GM21381 (cell line): ENCODE measurements at regions not wholly inside any gene's neighbourhood (a gene's known extent, or its start where the extent isn't known, plus 50 kb on each side); places are given as distances from the start of the nearest gene placed in this dataset.

Experiments
- ATAC-seq: cut with Tn5 transposase; IDR thresholded peaks from one replicate; pipeline ENCODE4 v1.9.1; 2021; ENCODE audit warnings: mild to moderate bottlenecking, moderate library complexity; ENCODE audit not compliant: unreplicated experiment

DNA sequence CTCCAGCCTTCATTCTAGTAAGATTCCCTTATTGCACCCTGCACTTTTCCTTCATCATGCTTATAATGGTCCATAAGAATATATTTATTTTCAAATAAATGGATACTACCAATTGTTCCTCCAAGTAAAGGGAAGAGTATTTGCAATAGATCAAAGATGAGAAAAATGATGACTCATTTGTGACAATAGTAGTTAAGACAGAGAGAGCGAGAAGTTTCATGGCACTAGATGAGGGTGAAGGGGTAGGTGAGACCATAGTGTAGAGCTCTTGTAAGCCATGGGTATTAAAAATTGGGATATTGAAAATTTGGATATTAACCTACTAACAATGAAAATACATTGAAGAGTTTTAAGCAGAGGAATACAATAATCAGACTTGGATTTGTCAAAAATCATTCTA, 404.6 kb downstream of the EFNA5 start:
- ATAC-seq: no peak

DNA sequence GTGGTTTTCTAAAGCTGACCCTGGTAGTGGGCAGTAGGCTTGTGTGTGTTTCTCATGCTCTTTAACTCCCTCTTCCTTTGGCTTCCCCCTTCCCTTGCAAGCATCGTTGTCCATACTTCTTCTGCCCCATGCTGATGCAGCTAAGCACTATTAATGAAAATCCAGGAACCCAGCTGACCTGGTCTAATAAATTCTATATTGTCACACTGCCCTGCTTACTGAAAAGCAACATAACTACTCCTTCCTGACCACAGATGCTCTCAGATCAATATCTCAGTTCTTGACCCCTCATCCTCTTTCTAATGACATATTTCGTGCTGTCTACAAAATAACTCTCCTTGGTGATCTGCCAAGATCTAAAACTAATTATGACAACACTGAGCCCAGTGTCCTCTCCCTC, 405.5 kb downstream of the EFNA5 start:
- no peak for ATAC-seq

GRCh38 chr5:107263387-107264018, 407.2 kb downstream of the EFNA5 start:
- ATAC-seq: peak; percentile 84

DNA sequence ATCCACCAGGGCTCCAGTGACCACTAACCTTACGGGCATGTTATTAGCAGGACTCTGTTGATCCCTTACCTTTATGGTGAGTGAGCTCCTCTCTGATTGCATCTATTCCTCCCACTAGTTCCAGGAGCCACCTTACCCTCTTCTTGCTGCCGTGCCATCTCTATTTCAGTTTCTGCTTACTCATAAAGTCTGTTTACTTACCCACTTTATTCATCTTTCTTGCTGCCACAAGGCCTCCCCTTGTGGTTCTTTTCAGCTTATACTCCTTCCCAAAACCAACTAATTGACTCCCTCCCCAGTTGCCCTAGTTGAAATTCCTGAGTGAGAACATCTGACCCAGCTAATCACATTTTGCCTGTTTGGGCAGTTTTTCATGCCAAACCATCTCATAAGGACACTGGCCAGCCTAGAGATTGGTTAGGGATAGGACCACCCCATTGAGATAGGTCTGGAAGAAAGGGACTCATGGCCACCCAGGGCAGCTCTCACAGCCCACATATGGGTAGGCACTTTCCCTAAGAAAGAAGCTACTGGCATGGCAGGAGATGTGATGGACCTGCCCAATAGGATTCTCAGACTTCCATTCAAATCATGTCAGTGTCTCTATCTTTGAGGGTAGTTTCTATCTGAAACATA, 412.7 kb downstream of the EFNA5 start:
- peak; percentile 79 for ATAC-seq

DNA sequence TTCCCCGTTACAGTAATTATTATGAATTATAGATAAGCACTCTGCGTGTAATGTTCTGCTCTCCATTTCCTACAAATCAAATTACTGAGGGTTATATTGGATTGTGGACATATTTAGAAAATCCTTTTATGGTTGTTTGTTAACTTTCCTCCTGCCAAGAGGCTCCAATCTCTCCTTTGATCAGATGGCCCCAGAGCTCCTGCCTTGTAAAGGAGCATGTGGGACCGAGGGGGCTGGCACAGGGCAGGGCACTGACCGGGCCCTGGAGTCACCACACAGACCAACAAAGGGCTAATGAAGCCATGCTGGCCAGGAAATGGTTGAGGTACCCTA, 415.9 kb downstream of the EFNA5 start:
- no peak for ATAC-seq

DNA sequence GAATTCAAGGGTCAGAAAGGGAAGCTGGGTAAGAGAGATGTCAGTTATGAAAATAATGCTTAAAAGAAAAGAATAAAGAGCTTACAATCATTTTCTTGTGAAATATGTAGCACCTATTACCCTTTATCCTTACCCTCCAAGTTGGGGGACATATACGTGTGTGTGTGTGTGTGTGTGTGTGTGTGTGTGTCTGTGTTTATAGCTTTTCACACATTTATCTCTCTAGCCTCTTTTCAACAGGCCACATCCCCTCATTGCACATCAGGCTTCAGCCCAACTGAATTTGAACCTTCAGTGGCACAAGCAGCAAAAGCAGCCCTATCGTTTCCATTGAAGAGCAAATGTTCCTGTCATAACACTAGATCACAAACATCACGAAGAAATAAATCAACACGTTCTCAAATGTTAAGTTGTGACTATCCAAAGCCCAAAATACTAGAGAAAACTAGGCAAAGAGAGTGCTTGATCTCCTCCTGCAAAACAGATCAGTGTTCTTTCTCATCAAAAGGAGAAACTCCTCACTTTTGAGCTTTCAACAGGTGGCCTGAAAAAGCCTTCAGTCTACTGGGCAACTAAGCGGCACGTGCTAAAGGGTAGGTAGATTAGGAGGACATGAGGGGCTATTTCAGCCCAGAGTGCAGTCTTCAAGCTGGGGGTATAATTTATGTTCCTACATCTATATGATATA, 416.4 kb downstream of the EFNA5 start:
- no peak for ATAC-seq

- ATAC-seq: no peak
Observed at GRCh38 chr5:107253246-107253645, 417.5 kb downstream of the EFNA5 start.

DNA sequence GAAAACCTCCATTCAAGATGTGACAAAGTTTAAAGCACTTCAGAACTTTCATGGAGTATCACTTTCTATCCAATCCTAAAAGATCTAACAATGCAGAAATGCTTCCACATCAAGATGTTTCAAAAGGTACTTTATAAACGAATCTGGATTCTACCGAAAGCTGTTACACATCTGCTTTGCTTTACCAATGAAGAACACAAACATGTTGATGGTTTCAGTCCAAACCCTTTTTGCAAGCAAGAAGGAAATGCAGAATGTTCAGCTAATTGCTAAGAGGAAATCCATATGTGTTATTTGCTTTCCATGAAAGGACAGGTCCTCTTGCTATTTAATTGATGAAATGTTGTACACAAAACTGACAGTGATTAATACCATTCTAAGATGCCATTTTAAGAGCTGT, 419.6 kb downstream of the EFNA5 start:
- no peak for ATAC-seq

- peak; percentile 48 for ATAC-seq
Observed at GRCh38 chr5:107248066-107248695, 422.6 kb downstream of the EFNA5 start.

DNA sequence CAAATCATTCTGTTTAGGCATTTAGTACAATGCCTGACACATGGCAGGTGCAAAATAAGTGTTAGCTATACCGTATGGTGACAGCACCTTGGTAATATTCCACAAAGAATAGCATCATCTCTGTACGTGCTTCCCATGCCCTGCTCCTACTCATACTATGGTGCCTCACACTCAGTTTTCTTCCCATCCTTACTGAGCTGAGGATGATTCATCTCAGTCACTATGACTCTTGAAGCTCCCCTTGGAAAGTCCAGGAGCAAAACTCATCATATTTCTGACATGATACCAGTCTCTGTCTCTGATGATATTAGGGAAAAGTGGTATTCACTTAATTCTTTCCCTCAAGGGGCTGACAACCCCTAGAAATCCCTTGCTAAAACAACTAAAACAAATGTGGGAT, 423.3 kb downstream of the EFNA5 start:
- ATAC-seq: no peak

GRCh38 chr5:107243220-107243579, 427.5 kb downstream of the EFNA5 start:
- no peak for ATAC-seq

GRCh38 chr5:107242411-107243219, 428.1 kb downstream of the EFNA5 start:
- ATAC-seq: no peak

GRCh38 chr5:107241841-107242240, 428.9 kb downstream of the EFNA5 start:
- no peak for ATAC-seq

DNA sequence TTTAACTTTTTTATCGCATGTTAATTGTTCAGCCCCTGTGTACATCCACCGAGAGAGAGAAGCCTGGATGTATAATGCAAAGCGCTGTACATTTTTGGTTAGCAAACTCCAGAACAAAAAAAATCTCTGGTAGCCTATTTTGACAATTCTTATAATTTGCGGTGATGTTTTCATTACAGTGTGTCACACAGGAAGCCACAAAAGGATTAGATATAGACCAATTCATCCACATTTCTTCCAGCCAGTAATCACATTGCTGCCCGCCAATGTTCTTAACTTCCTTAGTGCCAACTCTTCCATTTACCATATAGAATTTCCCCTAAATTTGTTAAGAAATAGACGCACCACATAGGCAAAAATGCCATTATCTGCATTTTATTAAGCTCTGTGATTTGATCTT, 435.6 kb downstream of the EFNA5 start:
- no peak for ATAC-seq

- ATAC-seq: no peak
Observed at GRCh38 chr5:107232788-107233187, 437.9 kb downstream of the EFNA5 start.

DNA sequence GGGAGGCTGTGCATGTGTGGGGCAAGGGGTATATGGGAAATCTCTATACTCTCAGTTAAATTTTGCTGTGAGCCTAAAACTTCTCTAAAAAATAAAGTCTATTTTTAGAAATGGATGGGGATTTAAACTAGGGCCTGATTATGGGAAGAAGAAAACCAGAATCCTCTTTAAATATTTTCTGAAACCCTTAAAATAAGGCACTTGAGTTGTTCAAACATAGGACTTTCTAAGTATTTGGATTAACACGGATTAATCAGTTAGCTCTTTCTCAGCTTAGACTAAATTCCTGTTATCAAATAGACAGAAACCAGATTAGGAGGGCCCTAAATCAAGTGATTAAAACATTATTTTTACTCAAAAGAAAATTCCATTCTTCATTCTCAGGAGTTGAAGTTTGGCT, 438.4 kb downstream of the EFNA5 start:
- no peak for ATAC-seq

DNA sequence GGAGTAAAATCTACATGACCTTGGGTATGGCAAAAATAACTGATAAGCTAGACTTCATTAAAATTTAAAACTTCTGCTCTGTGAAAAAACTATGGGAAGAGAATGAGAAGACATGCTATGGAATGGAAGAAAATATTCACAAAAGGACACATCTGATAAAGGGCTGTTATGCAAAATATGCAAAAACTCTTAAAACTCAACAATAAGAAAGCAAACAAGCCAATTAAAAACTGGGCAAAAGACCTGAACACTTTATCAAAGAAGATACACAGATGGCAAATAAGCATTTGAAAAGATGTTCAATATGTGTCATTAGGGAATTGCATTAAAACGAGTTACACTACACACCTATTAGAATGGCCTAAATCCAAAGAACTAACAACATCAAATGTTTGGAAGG, 439.5 kb downstream of the EFNA5 start:
- ATAC-seq: no peak

DNA sequence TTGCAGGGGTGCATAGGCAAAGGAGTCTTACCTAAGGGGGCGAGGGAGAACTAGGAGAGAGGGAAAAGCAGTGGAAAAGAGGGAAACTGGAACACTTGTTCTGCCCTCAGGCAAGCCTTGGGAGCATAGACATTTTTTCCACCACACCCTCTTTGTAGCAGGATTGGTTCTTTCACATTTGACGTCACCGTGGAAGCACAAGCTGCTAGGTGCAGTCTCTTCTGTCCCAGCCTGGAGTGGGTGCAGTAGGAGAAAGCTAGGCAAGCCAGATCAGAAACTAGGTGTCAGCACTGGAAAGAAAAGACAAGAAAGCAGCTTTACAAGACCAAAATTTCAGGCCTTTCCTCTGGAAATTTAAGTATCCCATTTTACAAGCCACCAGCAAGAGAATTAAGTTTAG, 440.4 kb downstream of the EFNA5 start:
- ATAC-seq: no peak

- no peak for ATAC-seq
Observed at GRCh38 chr5:107228226-107228625, 442.5 kb downstream of the EFNA5 start.

- no peak for ATAC-seq
Observed at GRCh38 chr5:107224272-107224671, 446.5 kb downstream of the EFNA5 start.

DNA sequence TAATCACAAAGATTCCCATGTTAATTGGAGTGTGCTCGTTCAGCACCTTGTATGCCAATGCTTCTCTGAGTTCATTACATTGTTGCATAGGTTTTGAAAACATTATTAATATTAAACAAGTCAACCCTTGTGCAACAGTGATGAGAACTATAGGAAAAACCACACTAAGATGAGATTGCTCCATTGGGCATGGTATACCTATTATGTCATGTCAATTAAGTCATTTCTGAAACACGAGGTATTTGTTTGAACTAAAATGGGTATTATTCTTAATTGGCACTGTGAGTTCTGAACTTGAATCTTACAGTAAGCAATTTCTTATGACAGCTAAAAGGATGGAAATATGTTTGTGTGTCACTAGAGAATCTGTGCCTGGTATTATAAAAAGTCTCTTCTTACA, 447.7 kb downstream of the EFNA5 start:
- no peak for ATAC-seq
